ENCODE measurements at regions not wholly inside any gene's neighbourhood (a gene's known extent, or its start where the extent isn't known, plus 50 kb on each side); places are given as distances from the start of the nearest gene placed in this dataset.

- no peak for DNase-seq
Measured at GRCh38 chr9:80883426-80883825, 805.9 kb downstream of the TLE1 start.

GRCh38 chr9:80881940-80882339 is 807.4 kb downstream of the TLE1 start:
- DNase-seq, result no peak

GRCh38 chr9:80881320-80881719 is 808.0 kb downstream of the TLE1 start:
- DNase-seq, result no peak

GRCh38 chr9:80878556-80878955 is 810.8 kb downstream of the TLE1 start:
- no peak for DNase-seq

GRCh38 chr9:80875947-80876346 is 813.4 kb downstream of the TLE1 start:
- DNase-seq, result no peak

GRCh38 chr9:80874276-80874675 is 815.1 kb downstream of the TLE1 start:
- DNase-seq, result no peak

GRCh38 chr9:80873861-80874260 is 815.5 kb downstream of the TLE1 start:
- DNase-seq, result no peak

GRCh38 chr9:80871596-80871995 is 817.8 kb downstream of the TLE1 start:
- DNase-seq, result no peak

- no peak for DNase-seq
Measured at GRCh38 chr9:80867731-80868130, 821.6 kb downstream of the TLE1 start.

GRCh38 chr9:80866576-80867227 is 822.6 kb downstream of the TLE1 start:
- DNase-seq, result no peak

GRCh38 chr9:80866121-80866520 is 823.2 kb downstream of the TLE1 start:
- no peak for DNase-seq

GRCh38 chr9:80843028-80843427 is 846.3 kb downstream of the TLE1 start:
- no peak for DNase-seq

GRCh38 chr9:80842389-80842788 is 847.0 kb downstream of the TLE1 start:
- DNase-seq, result no peak

GRCh38 chr9:80841888-80842287 is 847.5 kb downstream of the TLE1 start:
- DNase-seq, result no peak

GRCh38 chr9:80839821-80840675 is 849.3 kb downstream of the TLE1 start:
- DNase-seq, result no peak

GRCh38 chr9:80836013-80836412 is 853.3 kb downstream of the TLE1 start:
- DNase-seq, result no peak

- DNase-seq, result no peak
Measured at GRCh38 chr9:80831751-80832150, 857.6 kb downstream of the TLE1 start.

- no peak for DNase-seq
Measured at GRCh38 chr9:80811656-80812055, 877.7 kb downstream of the TLE1 start.

GRCh38 chr9:80811003-80811402 is 878.3 kb downstream of the TLE1 start:
- no peak for DNase-seq

GRCh38 chr9:80806671-80807070 is 882.7 kb downstream of the TLE1 start:
- DNase-seq, result no peak

GRCh38 chr9:80804873-80805272 is 884.5 kb downstream of the TLE1 start:
- DNase-seq, result no peak

GRCh38 chr9:80797831-80798688 is 891.3 kb downstream of the TLE1 start:
- no peak for DNase-seq

GRCh38 chr9:80797101-80797829 is 892.1 kb downstream of the TLE1 start:
- no peak for DNase-seq
